IMR-90 (cell line): ENCODE measurements at regions not wholly inside any gene's neighbourhood (a gene's known extent, or its start where the extent isn't known, plus 50 kb on each side); places are given as distances from the start of the nearest gene placed in this dataset.

ENCODE experiments used
- ATAC-seq: fragments of 200-7000 bp; cut with Tn5 transposase; 2 replicates; pipeline ENCODE4 v1.9.1; 2020; ENCODE audit warnings: low read depth, mild to moderate bottlenecking, moderate library complexity
- BruUV-seq: library from RNA; stranded (reverse); fragments of 400-500 nt; replicated peaks from 2 replicates; lab custom pipeline; 2021; lab: Mats Ljungman, UMichigan
- CTCF ChIA-PET: fragments of 300-600 bp; formaldehyde crosslinking; extraction: SDS; loops from one replicate; lab custom pipeline; 2021; ENCODE audit warnings: antibody characterized with exemption; lab: Yijun Ruan, JAX
- POLR2A ChIA-PET: fragments of 300-600 bp; sonication (Branson Sonifier 250); formaldehyde crosslinking; loops from one replicate; lab custom pipeline; 2022; ENCODE audit warnings: antibody characterized with exemption; ENCODE audit not compliant: unreplicated experiment; lab: Charles Lee
- DNase-seq: peaks from one replicate; pipeline ENCODE4 v3.0.0; 2013
- H2AFZ ChIP-seq: replicated peaks from 2 replicates; pipeline ENCODE3; 2013; ENCODE audit warnings: low read length, mild to moderate bottlenecking; ENCODE audit not compliant: poor library complexity
- H2AK5ac ChIP-seq: 2 replicates; pipeline ENCODE4 v1.6.1; 2013; ENCODE audit warnings: low read depth, low read length, inconsistent platforms
- H2AK9ac ChIP-seq: replicated peaks from 2 replicates; pipeline ENCODE3; 2013; ENCODE audit warnings: mild to moderate bottlenecking, low read depth, low read length, moderate library complexity; ENCODE audit not compliant: poor library complexity
- H2BK120ac ChIP-seq: 2 replicates; pipeline ENCODE4 v1.6.1; 2013; ENCODE audit warnings: low read depth, low read length, inconsistent platforms
- H2BK15ac ChIP-seq: 3 replicates; pipeline ENCODE4 v1.6.1; 2013; ENCODE audit warnings: low read depth, low read length, inconsistent platforms
- H2BK20ac ChIP-seq: 2 replicates; pipeline ENCODE4 v1.6.1; 2013; ENCODE audit warnings: low read depth, mild to moderate bottlenecking, inconsistent platforms, low read length, moderate library complexity
- H2BK5ac ChIP-seq: 2 replicates; pipeline ENCODE4 v1.6.1; 2013; ENCODE audit warnings: mild to moderate bottlenecking, low read depth, low read length, inconsistent platforms; ENCODE audit not compliant: poor library complexity, severe bottlenecking
- H3K14ac ChIP-seq: replicated peaks from 2 replicates; pipeline ENCODE4 v1.6.1; 2013; ENCODE audit warnings: low read depth, low read length, inconsistent platforms
- H3K18ac ChIP-seq: 2 replicates; pipeline ENCODE4 v1.6.1; 2013; ENCODE audit warnings: low read depth, low read length, control low read depth
- H3K23ac ChIP-seq: 2 replicates; pipeline ENCODE4 v1.6.1; 2013; ENCODE audit warnings: low read depth, low read length, inconsistent platforms
- H3K27ac ChIP-seq: 2 replicates; pipeline ENCODE4 v1.5.1; 2013; ENCODE audit warnings: mild to moderate bottlenecking, control low read depth, low read length; ENCODE audit not compliant: insufficient read depth
- H3K27me3 ChIP-seq: 2 replicates; pipeline ENCODE4 v1.6.1; 2013; ENCODE audit warnings: low read length; ENCODE audit not compliant: control insufficient read depth, insufficient read depth
- H3K36me3 ChIP-seq: 2 replicates; pipeline ENCODE4 v1.6.1; 2013; ENCODE audit warnings: low read length, mixed read lengths; ENCODE audit not compliant: control insufficient read depth, insufficient read depth
- H3K4ac ChIP-seq: 2 replicates; pipeline ENCODE4 v1.6.1; 2013; ENCODE audit warnings: low read depth, low read length, inconsistent platforms
- H3K4me1 ChIP-seq: 2 replicates; pipeline ENCODE4 v1.6.1; 2013; ENCODE audit warnings: low read length, mixed read lengths; ENCODE audit not compliant: control insufficient read depth, insufficient read depth
- H3K4me2 ChIP-seq: 2 replicates; pipeline ENCODE4 v1.6.1; 2013; ENCODE audit warnings: low read depth, mild to moderate bottlenecking, control low read depth, low read length, moderate library complexity
- H3K4me3 ChIP-seq: 2 replicates; pipeline ENCODE4 v1.5.1; 2013; ENCODE audit warnings: low read depth, mild to moderate bottlenecking, control low read depth, low read length, moderate library complexity; ENCODE audit not compliant: insufficient read depth
- H3K56ac ChIP-seq: 2 replicates; pipeline ENCODE4 v1.6.1; 2013; ENCODE audit warnings: low read length, inconsistent platforms; ENCODE audit not compliant: insufficient read depth; ENCODE audit errors: extremely low read depth
- H3K79me1 ChIP-seq, 2 experiments: 2 replicates each; pipeline ENCODE4 v1.6.1; 2013; ENCODE audit warnings: low read length in 2 of 2, inconsistent platforms in 1 of 2, low read depth in 1 of 2
- H3K9ac ChIP-seq: 2 replicates; pipeline ENCODE4 v1.6.1; 2013; ENCODE audit warnings: low read depth, low read length, control low read depth
- H3K9me1 ChIP-seq: 2 replicates; pipeline ENCODE4 v1.6.1; 2013; ENCODE audit warnings: low read length, inconsistent platforms; ENCODE audit not compliant: insufficient read depth
- H3K9me3 ChIP-seq: 2 replicates; pipeline ENCODE4 v1.6.1; 2013; ENCODE audit warnings: low read length; ENCODE audit not compliant: control insufficient read depth, insufficient read depth
- H4K20me1 ChIP-seq: 2 replicates; pipeline ENCODE4 v1.6.1; 2013; ENCODE audit warnings: low read length, inconsistent platforms; ENCODE audit not compliant: insufficient read depth
- H4K5ac ChIP-seq: 2 replicates; pipeline ENCODE4 v1.6.1; 2013; ENCODE audit warnings: mild to moderate bottlenecking, low read depth, low read length, control low read depth
- H4K8ac ChIP-seq, 2 experiments: 2 replicates each; pipeline ENCODE4 v1.6.1; 2013; ENCODE audit warnings: low read depth in 2 of 2, low read length in 2 of 2, control low read depth in 1 of 2, inconsistent platforms in 1 of 2
- H4K91ac ChIP-seq: 2 replicates; pipeline ENCODE4 v1.6.1; 2013; ENCODE audit warnings: low read depth, low read length, inconsistent platforms; ENCODE audit not compliant: insufficient read depth
- BHLHE40 ChIP-seq: fragments of 150-350 bp; IDR thresholded peaks from 2 replicates; pipeline ENCODE4 v1.6.1; 2016; ENCODE audit warnings: mild to moderate bottlenecking, low read depth, low read length
- CEBPB ChIP-seq: IDR thresholded peaks from 2 replicates; pipeline ENCODE4 v1.6.1; 2012; ENCODE audit warnings: low read depth, low read length, improper control_type of control experiment
- CHD1 ChIP-seq: IDR thresholded peaks from 2 replicates; pipeline ENCODE4 v1.6.1; 2012; ENCODE audit warnings: low read depth, low read length, improper control_type of control experiment
- ELK1 ChIP-seq: fragments of 150-350 bp; IDR thresholded peaks from 2 replicates; pipeline ENCODE4 v1.6.1; 2016; ENCODE audit warnings: low read depth, mild to moderate bottlenecking, low read length, moderate library complexity, borderline replicate concordance
- FOS ChIP-seq: fragments of 150-350 bp; IDR thresholded peaks from 2 replicates; pipeline ENCODE4 v1.6.1; 2016; ENCODE audit warnings: low read depth, low read length
- MAFK ChIP-seq: IDR thresholded peaks from 2 replicates; pipeline ENCODE4 v1.6.1; 2012; ENCODE audit warnings: low read depth, low read length, improper control_type of control experiment
- MAZ ChIP-seq: IDR thresholded peaks from 2 replicates; pipeline ENCODE4 v1.6.1; 2012; ENCODE audit warnings: low read depth, mild to moderate bottlenecking, low read length, improper control_type of control experiment, moderate library complexity, borderline replicate concordance
- MXI1 ChIP-seq: IDR thresholded peaks from 2 replicates; pipeline ENCODE4 v1.6.1; 2012; ENCODE audit warnings: low read depth, mild to moderate bottlenecking, low read length, moderate library complexity, borderline replicate concordance
- NFE2L2 ChIP-seq: fragments of 150-350 bp; IDR thresholded peaks from 2 replicates; pipeline ENCODE4 v1.6.1; 2016; ENCODE audit warnings: low read depth, mild to moderate bottlenecking, low read length
- POLR2A ChIP-seq: IDR thresholded peaks from 2 replicates; pipeline ENCODE4 v1.6.1; 2012; ENCODE audit warnings: mild to moderate bottlenecking, low read depth, low read length
- RAD21 ChIP-seq: IDR thresholded peaks from 2 replicates; pipeline ENCODE4 v1.6.1; 2012; ENCODE audit warnings: low read length, improper control_type of control experiment
- RCOR1 ChIP-seq: IDR thresholded peaks from 2 replicates; pipeline ENCODE4 v1.6.1; 2012; ENCODE audit warnings: mild to moderate bottlenecking, low read length, improper control_type of control experiment; ENCODE audit not compliant: insufficient replicate concordance
- RFX5 ChIP-seq: IDR thresholded peaks from 2 replicates; pipeline ENCODE4 v1.8.0; 2012; ENCODE audit warnings: low read depth, mild to moderate bottlenecking, low read length, moderate library complexity
- SMC3 ChIP-seq: fragments of 150-350 bp; IDR thresholded peaks from 2 replicates; pipeline ENCODE4 v1.6.1; 2016; ENCODE audit warnings: low read depth, mild to moderate bottlenecking, antibody characterized with exemption, low read length, moderate library complexity
- USF2 ChIP-seq: fragments of 150-350 bp; IDR thresholded peaks from 2 replicates; pipeline ENCODE4 v1.6.1; 2017; ENCODE audit warnings: mild to moderate bottlenecking, antibody characterized with exemption, low read length, low read depth
- WGBS, 2 experiments: methylation state at CpG; one replicate each; pipeline versions ENCODE4 v1.1.5 to v1.1.7; 2013; ENCODE audit warnings: missing lambda C conversion rate in 2 of 2; ENCODE audit not compliant: insufficient read length in 1 of 2; ENCODE audit errors: extremely low coverage in 2 of 2; 5-methylcytosine and 5-hydroxymethylcytosine counted together
- dilution Hi-C: fragments of 300-500 bp; cut with HindIII; formaldehyde crosslinking; loops from one replicate; pipeline ENCODE4 v1.14.3; 2018; ENCODE audit warnings: low sequenced_read_pairs; ENCODE audit not compliant: unreplicated experiment
- in situ Hi-C: fragments of 300-500 bp; cut with MboI; formaldehyde crosslinking; loops from 3 replicates; pipeline ENCODE4 v1.14.3; 2019; ENCODE audit warnings: low sequenced_read_pairs, inconsistent platforms, mixed read lengths
- intact Hi-C: fragments of 100-400 bp; cut with micrococcal nuclease; formaldehyde crosslinking; loops from 2 replicates; pipeline ENCODE4 v1.10.0; 2022
- TF ChIP-seq, protein P1 (sequence below): conservative IDR thresholded peaks from 2 replicates; pipeline ENCODE4 v1.5.1; 2012; ENCODE audit warnings: mild to moderate bottlenecking, low read depth, low read length, improper control_type of control experiment

DNA sequence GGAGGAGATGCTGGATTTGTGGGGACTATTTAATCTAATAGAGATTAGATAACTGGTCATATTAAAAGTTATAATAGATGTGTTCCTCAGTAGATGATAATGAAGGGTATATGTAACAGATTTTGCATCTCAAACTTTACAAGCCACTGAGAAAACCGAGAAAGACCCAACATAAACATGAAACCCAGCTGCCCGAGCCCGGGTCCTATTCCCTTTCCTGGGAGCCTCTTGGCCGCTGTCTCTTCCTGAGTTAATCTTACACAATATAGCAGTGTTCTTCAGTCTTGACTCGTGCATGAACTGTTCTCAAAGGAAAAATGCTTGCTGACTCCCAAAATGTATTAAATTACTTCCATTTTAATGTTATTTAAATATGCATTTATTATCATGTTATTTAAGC, 94.5 kb downstream of the COPS8 start:
- Histone ChIP-seq H4K91ac (peak overlapping the region; percentile 99), H4K8ac (peak overlapping the region; percentile 94), H3K9me1 (peaks cover 40% of the 10 kb centered on the region), H2AFZ (no peak overlapping the region), H3K27me3 (no peaks in the 10 kb centered on the region), H4K5ac (peak overlapping the region; percentile 99), H2AK9ac (no peak overlapping the region), H3K23ac (peak overlapping the region; percentile 95; the same call in 1 of the 2 replicates), H3K4me1 (peaks cover 41% of the 10 kb centered on the region), H2BK20ac (peak overlapping the region; percentile 100), H3K4ac (peak overlapping the region; percentile 100), H3K18ac (peak overlapping the region; percentile 86), H3K14ac (peak overlapping the region; percentile 98), H2BK5ac (peak overlapping the region; percentile 94), H3K36me3 (no peaks in the 10 kb centered on the region), H2AK5ac (peak overlapping the region; percentile 99), H3K79me1 (peaks cover 36 to 55% of the 10 kb centered on the region in 2 experiments; a peak in 3 of 4 replicates), H4K20me1 (no peaks in the 10 kb centered on the region), H3K4me3 (no peak overlapping the region), H3K27ac (peak overlapping the region; percentile 93), H2BK15ac (peak overlapping the region; percentile 91; the same call in 2 of the 3 replicates), H3K56ac (peak overlapping the region; percentile 97), H3K9me3 (no peaks in the 10 kb centered on the region), H2BK120ac (peak overlapping the region; percentile 100), H3K4me2 (no peak overlapping the region), H3K9ac (no peak overlapping the region)
- intact Hi-C loops (no loop called here), dilution Hi-C loops (no loop called here), in situ Hi-C loops (no loop called here)
- DNase-seq (no peak), ATAC-seq (no peak)
- CTCF ChIA-PET, result no interaction called here
- BruUV-seq, result no TSS peak
- no peak for TF ChIP-seq CEBPB
- TF ChIP-seq SMC3, result no peak
- no peak for TF ChIP-seq BHLHE40
- no peak for TF ChIP-seq RFX5
- TF ChIP-seq ELK1, result no peak
- TF ChIP-seq CHD1, result no peak
- no peak for TF ChIP-seq MAFK
- TF ChIP-seq POLR2A, result no peak
- TF ChIP-seq RCOR1, result no peak
- TF ChIP-seq MAZ, result no peak
- no peak for TF ChIP-seq FOS
- TF ChIP-seq USF2, result no peak
- no peak for TF ChIP-seq NFE2L2
- TF ChIP-seq MXI1, result no peak
- TF ChIP-seq, protein P1, sequence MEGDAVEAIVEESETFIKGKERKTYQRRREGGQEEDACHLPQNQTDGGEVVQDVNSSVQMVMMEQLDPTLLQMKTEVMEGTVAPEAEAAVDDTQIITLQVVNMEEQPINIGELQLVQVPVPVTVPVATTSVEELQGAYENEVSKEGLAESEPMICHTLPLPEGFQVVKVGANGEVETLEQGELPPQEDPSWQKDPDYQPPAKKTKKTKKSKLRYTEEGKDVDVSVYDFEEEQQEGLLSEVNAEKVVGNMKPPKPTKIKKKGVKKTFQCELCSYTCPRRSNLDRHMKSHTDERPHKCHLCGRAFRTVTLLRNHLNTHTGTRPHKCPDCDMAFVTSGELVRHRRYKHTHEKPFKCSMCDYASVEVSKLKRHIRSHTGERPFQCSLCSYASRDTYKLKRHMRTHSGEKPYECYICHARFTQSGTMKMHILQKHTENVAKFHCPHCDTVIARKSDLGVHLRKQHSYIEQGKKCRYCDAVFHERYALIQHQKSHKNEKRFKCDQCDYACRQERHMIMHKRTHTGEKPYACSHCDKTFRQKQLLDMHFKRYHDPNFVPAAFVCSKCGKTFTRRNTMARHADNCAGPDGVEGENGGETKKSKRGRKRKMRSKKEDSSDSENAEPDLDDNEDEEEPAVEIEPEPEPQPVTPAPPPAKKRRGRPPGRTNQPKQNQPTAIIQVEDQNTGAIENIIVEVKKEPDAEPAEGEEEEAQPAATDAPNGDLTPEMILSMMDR, result no peak
- TF ChIP-seq RAD21, result no peak
- WGBS, 2 experiments, result no CpG with 5 or more reads among the region's 5 CpGs
- POLR2A ChIA-PET, result interaction anchor here (0.6 kb wide), 1 partner anchor 77 kb away, joined by 3 read pairs; no protein-coding TSS in a partner anchor
